Breast epithelium (tissue), 3 donors: ENCODE measurements at regions not wholly inside any gene's neighbourhood (a gene's known extent, or its start where the extent isn't known, plus 50 kb on each side); places are given as distances from the start of the nearest gene placed in this dataset.

Source experiments
- POLR2AphosphoS5 ChIP-seq, 3 donors: sonication (generic); formaldehyde crosslinking; IDR thresholded peaks; one replicate each; pipeline ENCODE4 v1.6.1; 2017; ENCODE audit warnings: antibody characterized with exemption in 3 of 3
- TF ChIP-seq, protein P1 (sequence below), 3 donors: fragments of 450-650 bp; IDR thresholded peaks; one replicate each; pipeline ENCODE4 v1.5.1; 2016 to 2017; ENCODE audit warnings: antibody characterized with exemption in 3 of 3, mild to moderate bottlenecking in 3 of 3, moderate library complexity in 3 of 3

- TF ChIP-seq, protein P1, sequence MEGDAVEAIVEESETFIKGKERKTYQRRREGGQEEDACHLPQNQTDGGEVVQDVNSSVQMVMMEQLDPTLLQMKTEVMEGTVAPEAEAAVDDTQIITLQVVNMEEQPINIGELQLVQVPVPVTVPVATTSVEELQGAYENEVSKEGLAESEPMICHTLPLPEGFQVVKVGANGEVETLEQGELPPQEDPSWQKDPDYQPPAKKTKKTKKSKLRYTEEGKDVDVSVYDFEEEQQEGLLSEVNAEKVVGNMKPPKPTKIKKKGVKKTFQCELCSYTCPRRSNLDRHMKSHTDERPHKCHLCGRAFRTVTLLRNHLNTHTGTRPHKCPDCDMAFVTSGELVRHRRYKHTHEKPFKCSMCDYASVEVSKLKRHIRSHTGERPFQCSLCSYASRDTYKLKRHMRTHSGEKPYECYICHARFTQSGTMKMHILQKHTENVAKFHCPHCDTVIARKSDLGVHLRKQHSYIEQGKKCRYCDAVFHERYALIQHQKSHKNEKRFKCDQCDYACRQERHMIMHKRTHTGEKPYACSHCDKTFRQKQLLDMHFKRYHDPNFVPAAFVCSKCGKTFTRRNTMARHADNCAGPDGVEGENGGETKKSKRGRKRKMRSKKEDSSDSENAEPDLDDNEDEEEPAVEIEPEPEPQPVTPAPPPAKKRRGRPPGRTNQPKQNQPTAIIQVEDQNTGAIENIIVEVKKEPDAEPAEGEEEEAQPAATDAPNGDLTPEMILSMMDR (IDR thresholded peaks at IDR 0.05): no peak
- TF ChIP-seq POLR2AphosphoS5 (IDR thresholded peaks at IDR 0.05): no peak
These were observed 204.8 kb upstream of the PIK3R1 start for GRCh38 chr5:68010740-68011139.
